ENCODE measurements at regions not wholly inside any gene's neighbourhood (a gene's known extent, or its start where the extent isn't known, plus 50 kb on each side); places are given as distances from the start of the nearest gene placed in this dataset.

- Histone ChIP-seq H3K27ac (ENCODE audit: low read length) (no peak overlapping the region), H3K4me1 (ENCODE audit: insufficient read depth, low read length) (peaks cover 4% of the 10 kb centered on the region; the same call in 1 of the 2 replicates), H3K9ac (ENCODE audit: low read depth, low read length) (no peak overlapping the region), H3K9me3 (ENCODE audit: insufficient read depth, low read depth, low read length) (peaks cover 7% of the 10 kb centered on the region; the same call in 1 of the 2 replicates), H3K4me3 (ENCODE audit: low read length) (no peak overlapping the region), H3K27me3 (ENCODE audit: insufficient read depth, low read length) (no peaks in the 10 kb centered on the region; the same call in 1 of the 2 replicates), H3K36me3 (ENCODE audit: insufficient read depth, low read depth, low read length) (no peaks in the 10 kb centered on the region)
Measured at GRCh38 chr17:74148446-74148845, 55.0 kb upstream of the RPL38 start.

GRCh38 chr17:74148901-74149596 is 54.4 kb upstream of the RPL38 start:
- H3K27me3 ChIP-seq (ENCODE audit: insufficient read depth, low read length), result no peaks in the 10 kb centered on the region; the same call in 1 of the 2 replicates
- no peak overlapping the region for H3K4me3 ChIP-seq (ENCODE audit: low read length)
- H3K4me1 ChIP-seq (ENCODE audit: insufficient read depth, low read length), result peaks cover 4% of the 10 kb centered on the region; the same call in 1 of the 2 replicates
- no peak overlapping the region for H3K27ac ChIP-seq (ENCODE audit: low read length)
- H3K9ac ChIP-seq (ENCODE audit: low read depth, low read length), result no peak overlapping the region
- H3K9me3 ChIP-seq (ENCODE audit: insufficient read depth, low read depth, low read length), result peaks cover under 1% of the 10 kb centered on the region; the same call in 1 of the 2 replicates
- H3K36me3 ChIP-seq (ENCODE audit: insufficient read depth, low read depth, low read length), result no peaks in the 10 kb centered on the region

GRCh38 chr17:74149597-74150427 is 53.7 kb upstream of the RPL38 start:
- Histone ChIP-seq H3K27me3 (ENCODE audit: insufficient read depth, low read length) (no peaks in the 10 kb centered on the region; the same call in 1 of the 2 replicates), H3K9me3 (ENCODE audit: insufficient read depth, low read depth, low read length) (no peaks in the 10 kb centered on the region), H3K4me1 (ENCODE audit: insufficient read depth, low read length) (peaks cover 4% of the 10 kb centered on the region; the same call in 1 of the 2 replicates), H3K9ac (ENCODE audit: low read depth, low read length) (no peak overlapping the region), H3K27ac (ENCODE audit: low read length) (no peak overlapping the region), H3K4me3 (ENCODE audit: low read length) (no peak overlapping the region), H3K36me3 (ENCODE audit: insufficient read depth, low read depth, low read length) (no peaks in the 10 kb centered on the region)

GRCh38 chr17:74150428-74151025 is 53.0 kb upstream of the RPL38 start:
- H3K27me3 ChIP-seq (ENCODE audit: insufficient read depth, low read length), result no peaks in the 10 kb centered on the region; the same call in 1 of the 2 replicates
- no peak overlapping the region for H3K9ac ChIP-seq (ENCODE audit: low read depth, low read length)
- no peak overlapping the region for H3K27ac ChIP-seq (ENCODE audit: low read length)
- no peaks in the 10 kb centered on the region for H3K9me3 ChIP-seq (ENCODE audit: insufficient read depth, low read depth, low read length)
- H3K36me3 ChIP-seq (ENCODE audit: insufficient read depth, low read depth, low read length), result no peaks in the 10 kb centered on the region
- H3K4me3 ChIP-seq (ENCODE audit: low read length), result no peak overlapping the region
- H3K4me1 ChIP-seq (ENCODE audit: insufficient read depth, low read length), result peaks cover 2% of the 10 kb centered on the region; the same call in 1 of the 2 replicates

GRCh38 chr17:74151551-74152315 is 51.7 kb upstream of the RPL38 start:
- Histone ChIP-seq H3K9me3 (ENCODE audit: insufficient read depth, low read depth, low read length) (no peaks in the 10 kb centered on the region), H3K9ac (ENCODE audit: low read depth, low read length) (no peak overlapping the region), H3K36me3 (ENCODE audit: insufficient read depth, low read depth, low read length) (no peaks in the 10 kb centered on the region), H3K4me1 (ENCODE audit: insufficient read depth, low read length) (no peaks in the 10 kb centered on the region), H3K27ac (ENCODE audit: low read length) (no peak overlapping the region), H3K27me3 (ENCODE audit: insufficient read depth, low read length) (no peaks in the 10 kb centered on the region; the same call in 1 of the 2 replicates), H3K4me3 (ENCODE audit: low read length) (no peak overlapping the region)

GRCh38 chr17:74152591-74153455 is 50.7 kb upstream of the RPL38 start:
- H3K9ac ChIP-seq (ENCODE audit: low read depth, low read length), result no peak overlapping the region
- no peaks in the 10 kb centered on the region for H3K4me1 ChIP-seq (ENCODE audit: insufficient read depth, low read length)
- H3K27me3 ChIP-seq (ENCODE audit: insufficient read depth, low read length), result no peaks in the 10 kb centered on the region; the same call in 1 of the 2 replicates
- no peaks in the 10 kb centered on the region for H3K9me3 ChIP-seq (ENCODE audit: insufficient read depth, low read depth, low read length)
- H3K27ac ChIP-seq (ENCODE audit: low read length), result no peak overlapping the region
- H3K4me3 ChIP-seq (ENCODE audit: low read length), result no peak overlapping the region
- H3K36me3 ChIP-seq (ENCODE audit: insufficient read depth, low read depth, low read length), result no peaks in the 10 kb centered on the region

- no peaks in the 10 kb centered on the region for H3K4me1 ChIP-seq (ENCODE audit: insufficient read depth, low read length)
- no peaks in the 10 kb centered on the region for H3K9me3 ChIP-seq (ENCODE audit: insufficient read depth, low read depth, low read length)
- H3K4me3 ChIP-seq (ENCODE audit: low read length), result no peak overlapping the region
- no peak overlapping the region for H3K27ac ChIP-seq (ENCODE audit: low read length)
- no peak overlapping the region for H3K9ac ChIP-seq (ENCODE audit: low read depth, low read length)
- no peaks in the 10 kb centered on the region; the same call in 1 of the 2 replicates for H3K27me3 ChIP-seq (ENCODE audit: insufficient read depth, low read length)
- H3K36me3 ChIP-seq (ENCODE audit: insufficient read depth, low read depth, low read length), result no peaks in the 10 kb centered on the region
Measured at GRCh38 chr17:74153456-74153810, 50.0 kb upstream of the RPL38 start.

All from iPS-20b (cell line).